ENCODE measurements at regions not wholly inside any gene's neighbourhood (a gene's known extent, or its start where the extent isn't known, plus 50 kb on each side); places are given as distances from the start of the nearest gene placed in this dataset.
"Not testable (repeated sequence)": the region's sequence is repeated elsewhere in the genome, so short reads cannot be mapped to it uniquely, and the experiment has no call there.

- no peak for DNase-seq
These were observed 102.6 kb downstream of the LHFPL1 start for GRCh38 chrX:112577146-112577545.

GRCh38 chrX:112571388-112571787, 108.3 kb downstream of the LHFPL1 start:
- no peak for DNase-seq

GRCh38 chrX:112555831-112556230, 123.9 kb downstream of the LHFPL1 start:
- no peak for DNase-seq

- no peak for DNase-seq
These were observed 134.7 kb downstream of the LHFPL1 start for GRCh38 chrX:112545051-112545450.

GRCh38 chrX:112536544-112536943, 143.2 kb downstream of the LHFPL1 start:
- DNase-seq: no peak

GRCh38 chrX:112527903-112528302, 151.8 kb downstream of the LHFPL1 start:
- no peak for DNase-seq

GRCh38 chrX:112521676-112522075, 158.1 kb downstream of the LHFPL1 start:
- DNase-seq: no peak

GRCh38 chrX:112520124-112520523, 159.6 kb downstream of the LHFPL1 start:
- DNase-seq: no peak

- DNase-seq: no peak
These were observed 166.6 kb downstream of the LHFPL1 start for GRCh38 chrX:112513154-112513553.

GRCh38 chrX:112512509-112512908, 167.2 kb downstream of the LHFPL1 start:
- DNase-seq: no peak

- DNase-seq: no peak
These were observed 169.1 kb downstream of the LHFPL1 start for GRCh38 chrX:112510629-112511028.

GRCh38 chrX:112477653-112478052, 202.1 kb downstream of the LHFPL1 start:
- DNase-seq: no peak

- DNase-seq: no peak
These were observed 206.1 kb downstream of the LHFPL1 start for GRCh38 chrX:112473654-112474053.

- no peak for DNase-seq
These were observed 209.2 kb downstream of the LHFPL1 start for GRCh38 chrX:112470551-112470950.

GRCh38 chrX:112461949-112462450, 217.7 kb downstream of the LHFPL1 start:
- DNase-seq: not testable (repeated sequence)

GRCh38 chrX:112457788-112458187, 221.9 kb downstream of the LHFPL1 start:
- DNase-seq: no peak

GRCh38 chrX:112450810-112451209, 228.9 kb downstream of the LHFPL1 start:
- DNase-seq: no peak

- no peak for DNase-seq
These were observed 239.5 kb downstream of the LHFPL1 start for GRCh38 chrX:112440277-112440676.

GRCh38 chrX:112424166-112424565, 255.6 kb downstream of the LHFPL1 start:
- no peak for DNase-seq

GRCh38 chrX:112391313-112391712, 288.4 kb downstream of the LHFPL1 start:
- DNase-seq: no peak

GRCh38 chrX:112381649-112382298, 298.0 kb downstream of the LHFPL1 start:
- DNase-seq: not testable (repeated sequence)

- DNase-seq: no peak
These were observed 298.1 kb upstream of the TRPC5 start for GRCh38 chrX:112380541-112381278.

GRCh38 chrX:112377481-112377880, 294.9 kb upstream of the TRPC5 start:
- no peak for DNase-seq

- DNase-seq: no peak
These were observed 285.8 kb upstream of the TRPC5 start for GRCh38 chrX:112368371-112368770.
